Mesenchymal stem cell (in vitro differentiated cells and primary cell): ENCODE measurements at regions not wholly inside any gene's neighbourhood (a gene's known extent, or its start where the extent isn't known, plus 50 kb on each side); places are given as distances from the start of the nearest gene placed in this dataset.

Experiments used
- DNase-seq: peaks from one replicate; pipeline ENCODE4 v3.0.0-alpha.2; 2013
- H2AFZ ChIP-seq: one replicate; pipeline ENCODE4 v1.6.1; 2013; ENCODE audit warnings: low read depth, mild to moderate bottlenecking, control low read depth, inconsistent platforms, low read length, moderate library complexity
- H2AK5ac ChIP-seq: 2 replicates; pipeline ENCODE4 v1.6.1; 2013; ENCODE audit warnings: low read length, moderate library complexity, mild to moderate bottlenecking, inconsistent platforms; ENCODE audit not compliant: severe bottlenecking
- H2BK120ac ChIP-seq: one replicate; pipeline ENCODE4 v1.6.1; 2013; ENCODE audit warnings: low read depth, mild to moderate bottlenecking, inconsistent platforms, low read length, moderate library complexity
- H2BK12ac ChIP-seq, 2 experiments: one replicate each; pipeline ENCODE4 v1.6.1; 2013; ENCODE audit warnings: inconsistent platforms in 2 of 2, low read length in 2 of 2, mild to moderate bottlenecking in 2 of 2, moderate library complexity in 2 of 2, control low read depth in 1 of 2
- H2BK15ac ChIP-seq: one replicate; pipeline ENCODE4 v1.6.1; 2013; ENCODE audit warnings: mild to moderate bottlenecking, low read depth, inconsistent platforms; ENCODE audit not compliant: poor library complexity, severe bottlenecking
- H2BK5ac ChIP-seq: 2 replicates; pipeline ENCODE4 v1.6.1; 2013; ENCODE audit warnings: low read depth, mild to moderate bottlenecking, low read length, control low read depth, inconsistent platforms; ENCODE audit not compliant: poor library complexity, severe bottlenecking
- H3K14ac ChIP-seq, 2 experiments: one replicate each; pipeline ENCODE4 v1.6.1; 2013; ENCODE audit warnings: inconsistent platforms in 2 of 2, low read length in 2 of 2, control low read depth in 1 of 2, mild to moderate bottlenecking in 1 of 2, moderate library complexity in 1 of 2
- H3K18ac ChIP-seq, 2 experiments: one replicate each; pipeline ENCODE4 v1.6.1; 2013; ENCODE audit warnings: inconsistent platforms in 2 of 2, low read length in 2 of 2, control low read depth in 1 of 2, low read depth in 1 of 2, mild to moderate bottlenecking in 1 of 2
- H3K23ac ChIP-seq, 2 experiments: one replicate each; pipeline ENCODE4 v1.6.1; 2013; ENCODE audit warnings: inconsistent platforms in 2 of 2, low read length in 2 of 2, mild to moderate bottlenecking in 2 of 2, moderate library complexity in 2 of 2, control low read depth in 1 of 2
- H3K27ac ChIP-seq: 2 replicates; pipeline ENCODE4 v1.5.1; 2013; ENCODE audit warnings: mild to moderate bottlenecking, moderate library complexity, low read length, control low read depth, inconsistent platforms; ENCODE audit not compliant: poor library complexity, severe bottlenecking
- H3K27me3 ChIP-seq, 2 experiments: 2 replicates each; pipeline versions ENCODE4 v1.6.1 to v1.7.0; 2013; ENCODE audit warnings: low read length in 2 of 2, mild to moderate bottlenecking in 2 of 2, moderate library complexity in 2 of 2, control low read depth in 1 of 2, inconsistent platforms in 1 of 2; ENCODE audit not compliant: control insufficient read depth in 1 of 2, insufficient read depth in 1 of 2
- H3K36me3 ChIP-seq, 2 experiments: 2 replicates each; pipeline versions ENCODE4 v1.6.1 to v1.7.0; 2013; ENCODE audit warnings: low read length in 2 of 2, control low read depth in 1 of 2, inconsistent platforms in 1 of 2, low read depth in 1 of 2, mild to moderate bottlenecking in 1 of 2; ENCODE audit not compliant: insufficient read depth in 2 of 2, control insufficient read depth in 1 of 2
- H3K4ac ChIP-seq, 2 experiments: one replicate each; pipeline ENCODE4 v1.6.1; 2013; ENCODE audit warnings: inconsistent platforms in 2 of 2, low read length in 2 of 2, mild to moderate bottlenecking in 2 of 2, moderate library complexity in 2 of 2, control low read depth in 1 of 2, low read depth in 1 of 2
- H3K4me1 ChIP-seq: 2 replicates; pipeline ENCODE4 v1.6.1; 2013; ENCODE audit warnings: low read depth, low read length, control low read depth; ENCODE audit not compliant: control insufficient read depth, insufficient read depth
- H3K4me2 ChIP-seq: 2 replicates; pipeline ENCODE4 v1.6.1; 2013; ENCODE audit warnings: low read length, mild to moderate bottlenecking, inconsistent platforms; ENCODE audit not compliant: poor library complexity, severe bottlenecking
- H3K4me3 ChIP-seq, 2 experiments: 2 replicates each; pipeline versions ENCODE4 v1.5.1 to v1.7.0; 2013; ENCODE audit warnings: low read length in 2 of 2, mild to moderate bottlenecking in 2 of 2, control low read depth in 1 of 2, low read depth in 1 of 2; ENCODE audit not compliant: insufficient read depth in 1 of 2
- H3K79me1 ChIP-seq: replicated peaks from 2 replicates; pipeline ENCODE4 v1.6.1; 2013; ENCODE audit warnings: mild to moderate bottlenecking, control low read depth, low read length, inconsistent platforms; ENCODE audit not compliant: poor library complexity, severe bottlenecking
- H3K9ac ChIP-seq: 2 replicates; pipeline ENCODE4 v1.7.0; 2013; ENCODE audit warnings: mild to moderate bottlenecking, low read length, moderate library complexity
- H3K9me3 ChIP-seq: 2 replicates; pipeline ENCODE4 v1.7.0; 2013; ENCODE audit warnings: mild to moderate bottlenecking, low read length; ENCODE audit not compliant: control insufficient read depth
- H4K8ac ChIP-seq: one replicate; pipeline ENCODE4 v1.6.1; 2013; ENCODE audit warnings: inconsistent platforms, mild to moderate bottlenecking, low read length, moderate library complexity
- H4K91ac ChIP-seq: one replicate; pipeline ENCODE4 v1.6.1; 2013; ENCODE audit warnings: mild to moderate bottlenecking, low read length, inconsistent platforms
- WGBS: methylation state at CpG from one replicate; pipeline ENCODE4 v1.1.7; 2013; ENCODE audit warnings: mixed read lengths; 5-methylcytosine and 5-hydroxymethylcytosine counted together

- H3K4ac ChIP-seq, result no peak overlapping the region
- H4K91ac ChIP-seq, result no peak overlapping the region
- DNase-seq, result no peak
- no peak overlapping the region for H2BK12ac ChIP-seq
- no peak overlapping the region for H2AFZ ChIP-seq
- no peak overlapping the region for H2AK5ac ChIP-seq
- H2BK15ac ChIP-seq, result no peak overlapping the region
- no peak overlapping the region for H3K18ac ChIP-seq
- no peak overlapping the region for H3K14ac ChIP-seq
- H3K4me1 ChIP-seq, result no peaks in the 10 kb centered on the region
- no peaks in the 10 kb centered on the region for H3K27me3 ChIP-seq
- H3K4me3 ChIP-seq, result no peak overlapping the region
- H3K9me3 ChIP-seq, result no peaks in the 10 kb centered on the region
- no peak overlapping the region for H4K8ac ChIP-seq
- H3K79me1 ChIP-seq, result no peaks in the 10 kb centered on the region
- no peak overlapping the region for H3K27ac ChIP-seq
- no peak overlapping the region for H3K4me2 ChIP-seq
- 100% methylated on average over 1 of the region's 1 CpG for WGBS
- peak overlapping the region; percentile 52 for H3K9ac ChIP-seq
- H3K23ac ChIP-seq, result no peak overlapping the region
- peak overlapping the region; percentile 77 for H2BK120ac ChIP-seq
- no peaks in the 10 kb centered on the region for H3K36me3 ChIP-seq
- H2BK5ac ChIP-seq, result no peak overlapping the region
These were observed 153.9 kb downstream of the PRELID2 start for GRCh38 chr5:145681216-145681615.

DNA sequence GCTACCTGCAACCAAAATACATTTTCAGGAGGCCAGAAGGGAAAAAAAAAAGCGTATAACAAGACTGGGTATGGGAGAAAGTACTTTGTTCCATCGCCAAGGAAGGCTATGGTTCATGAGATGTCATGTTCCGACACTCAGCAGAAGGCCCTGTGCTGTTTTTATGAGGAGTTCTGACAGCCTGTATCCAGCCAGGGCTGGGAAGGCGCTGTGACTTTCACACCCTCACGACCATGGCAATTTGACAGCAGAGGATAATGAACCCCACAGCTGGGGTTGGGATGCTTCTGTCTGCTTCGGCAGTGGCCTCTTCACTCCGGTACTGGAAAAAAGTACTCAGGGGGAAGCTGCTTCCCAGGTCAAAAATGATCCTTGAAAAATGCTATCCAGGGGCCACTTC, 154.4 kb downstream of the PRELID2 start:
- Histone ChIP-seq H3K4me3 (no peak overlapping the region), H2AFZ (no peak overlapping the region), H3K79me1 (no peaks in the 10 kb centered on the region), H3K9ac (peak overlapping the region; percentile 52), H4K91ac (no peak overlapping the region), H3K36me3 (no peaks in the 10 kb centered on the region), H3K27ac (no peak overlapping the region), H2AK5ac (peak overlapping the region; percentile 31), H3K4me1 (no peaks in the 10 kb centered on the region), H3K18ac (no peak overlapping the region), H2BK12ac (peak overlapping the region in 1 of 2 experiments; percentile 1), H3K4ac (no peak overlapping the region), H3K27me3 (no peaks in the 10 kb centered on the region), H2BK120ac (peak overlapping the region; percentile 77), H3K9me3 (no peaks in the 10 kb centered on the region), H2BK15ac (no peak overlapping the region), H3K14ac (no peak overlapping the region), H4K8ac (peak overlapping the region; percentile 61), H3K4me2 (no peak overlapping the region), H2BK5ac (no peak overlapping the region), H3K23ac (no peak overlapping the region)
- WGBS, result 73% methylated on average over 7 of the region's 7 CpGs
- no peak for DNase-seq

- Histone ChIP-seq H3K4ac (no peak overlapping the region), H2AK5ac (no peak overlapping the region), H3K4me2 (no peak overlapping the region), H3K9me3 (no peaks in the 10 kb centered on the region), H3K36me3 (no peaks in the 10 kb centered on the region), H3K14ac (no peak overlapping the region), H3K4me3 (no peak overlapping the region), H2BK120ac (no peak overlapping the region), H2BK5ac (no peak overlapping the region), H2BK12ac (no peak overlapping the region), H3K18ac (no peak overlapping the region), H3K27ac (no peak overlapping the region), H2AFZ (no peak overlapping the region), H3K9ac (no peak overlapping the region), H3K23ac (no peak overlapping the region), H3K4me1 (no peaks in the 10 kb centered on the region), H2BK15ac (no peak overlapping the region), H4K91ac (no peak overlapping the region), H3K27me3 (no peaks in the 10 kb centered on the region), H3K79me1 (no peaks in the 10 kb centered on the region), H4K8ac (no peak overlapping the region)
- no peak for DNase-seq
These were observed 155.0 kb downstream of the PRELID2 start for GRCh38 chr5:145680169-145680568.

- H3K4ac ChIP-seq, result no peak overlapping the region
- no peak overlapping the region for H2BK12ac ChIP-seq
- no peak overlapping the region for H3K4me3 ChIP-seq
- H4K91ac ChIP-seq, result no peak overlapping the region
- no peaks in the 10 kb centered on the region for H3K9me3 ChIP-seq
- H3K14ac ChIP-seq, result no peak overlapping the region
- no peak overlapping the region for H2BK15ac ChIP-seq
- no peak overlapping the region for H3K23ac ChIP-seq
- WGBS, result 90% methylated on average over 2 of the region's 2 CpGs
- no peak overlapping the region for H3K4me2 ChIP-seq
- H2BK5ac ChIP-seq, result no peak overlapping the region
- no peak overlapping the region for H4K8ac ChIP-seq
- no peak overlapping the region for H3K27ac ChIP-seq
- no peak for DNase-seq
- no peaks in the 10 kb centered on the region for H3K36me3 ChIP-seq
- H2AFZ ChIP-seq, result no peak overlapping the region
- no peak overlapping the region for H2AK5ac ChIP-seq
- no peak overlapping the region for H2BK120ac ChIP-seq
- H3K79me1 ChIP-seq, result no peaks in the 10 kb centered on the region
- no peaks in the 10 kb centered on the region for H3K27me3 ChIP-seq
- H3K4me1 ChIP-seq, result no peaks in the 10 kb centered on the region
- H3K18ac ChIP-seq, result no peak overlapping the region
- H3K9ac ChIP-seq, result no peak overlapping the region
These were observed 156.9 kb downstream of the PRELID2 start for GRCh38 chr5:145678255-145678654.
